ENCODE measurements at regions not wholly inside any gene's neighbourhood (a gene's known extent, or its start where the extent isn't known, plus 50 kb on each side); places are given as distances from the start of the nearest gene placed in this dataset.

- Histone ChIP-seq H3K36me3 (ENCODE audit: insufficient read depth, low read length) (no peaks in the 10 kb centered on the region), H2AFZ (ENCODE audit: low read depth, low read length) (no peak overlapping the region), H3K4me2 (ENCODE audit: low read length) (no peak overlapping the region), H3K27me3 (ENCODE audit: insufficient read depth, low read length) (no peaks in the 10 kb centered on the region), H3K9ac (ENCODE audit: low read length) (no peak overlapping the region), H3K9me3 (ENCODE audit: insufficient read depth, low read depth, low read length) (no peaks in the 10 kb centered on the region), H3K4me1 (ENCODE audit: insufficient read depth, low read length) (no peaks in the 10 kb centered on the region), H3K27ac (ENCODE audit: low read depth, low read length) (no peak overlapping the region), H3K79me2 (ENCODE audit: insufficient read depth, low read length) (no peaks in the 10 kb centered on the region), H4K20me1 (ENCODE audit: insufficient read depth, low read length) (no peaks in the 10 kb centered on the region), H3K4me3 (ENCODE audit: insufficient read depth, low read depth, low read length) (no peak overlapping the region)
- DNase-seq (ENCODE audit: low read depth), result no peak
- Mint-ChIP-seq H3K36me3 (ENCODE audit: low read depth, unreplicated experiment) (no peaks in the 10 kb centered on the region), H3K4me1 (ENCODE audit: low read depth, unreplicated experiment) (peaks cover 2% of the 10 kb centered on the region), H3K27ac (ENCODE audit: unreplicated experiment) (no peak overlapping the region), H3K27me3 (ENCODE audit: low read depth, unreplicated experiment) (no peaks in the 10 kb centered on the region), H3K9me3 (ENCODE audit: unreplicated experiment) (no peaks in the 10 kb centered on the region), H3K4me3 (ENCODE audit: unreplicated experiment) (no peak overlapping the region)
- no peak for FAIRE-seq
- TF ChIP-seq CTCF (IDR thresholded peaks at IDR 0.05; ENCODE audit: insufficient read depth, low read depth, low read length) (no peak), EZH2 (IDR thresholded peaks at IDR 0.05; ENCODE audit: insufficient read depth, low read length) (no peak)
These were observed 166.9 kb upstream of the EPHA7 start for GRCh38 chr6:93586306-93586705.

- H3K4me2 ChIP-seq (ENCODE audit: low read length), result no peak overlapping the region
- H4K20me1 ChIP-seq (ENCODE audit: insufficient read depth, low read length), result no peaks in the 10 kb centered on the region
- no peak overlapping the region for H2AFZ ChIP-seq (ENCODE audit: low read depth, low read length)
- H3K9me3 ChIP-seq (ENCODE audit: insufficient read depth, low read depth, low read length), result no peaks in the 10 kb centered on the region
- H3K36me3 ChIP-seq (ENCODE audit: insufficient read depth, low read length), result no peaks in the 10 kb centered on the region
- Mint-ChIP-seq H3K36me3 (ENCODE audit: low read depth, unreplicated experiment) (no peaks in the 10 kb centered on the region), H3K9me3 (ENCODE audit: unreplicated experiment) (no peaks in the 10 kb centered on the region), H3K4me1 (ENCODE audit: low read depth, unreplicated experiment) (peaks cover 2% of the 10 kb centered on the region), H3K4me3 (ENCODE audit: unreplicated experiment) (no peak overlapping the region), H3K27ac (ENCODE audit: unreplicated experiment) (no peak overlapping the region), H3K27me3 (ENCODE audit: low read depth, unreplicated experiment) (no peaks in the 10 kb centered on the region)
- no peak for DNase-seq (ENCODE audit: low read depth)
- no peak overlapping the region for H3K4me3 ChIP-seq (ENCODE audit: insufficient read depth, low read depth, low read length)
- TF ChIP-seq EZH2 (IDR thresholded peaks at IDR 0.05; ENCODE audit: insufficient read depth, low read length) (no peak), CTCF (IDR thresholded peaks at IDR 0.05; ENCODE audit: insufficient read depth, low read depth, low read length) (no peak)
- FAIRE-seq, result no peak
- no peaks in the 10 kb centered on the region for H3K79me2 ChIP-seq (ENCODE audit: insufficient read depth, low read length)
- H3K27ac ChIP-seq (ENCODE audit: low read depth, low read length), result no peak overlapping the region
- no peak overlapping the region for H3K9ac ChIP-seq (ENCODE audit: low read length)
- no peaks in the 10 kb centered on the region for H3K27me3 ChIP-seq (ENCODE audit: insufficient read depth, low read length)
- H3K4me1 ChIP-seq (ENCODE audit: insufficient read depth, low read length), result no peaks in the 10 kb centered on the region
These were observed 164.9 kb upstream of the EPHA7 start for GRCh38 chr6:93584300-93584699.

GRCh38 chr6:93581371-93581770 is 162.0 kb upstream of the EPHA7 start:
- TF ChIP-seq EZH2 (IDR thresholded peaks at IDR 0.05; ENCODE audit: insufficient read depth, low read length) (no peak), CTCF (IDR thresholded peaks at IDR 0.05; ENCODE audit: insufficient read depth, low read depth, low read length) (no peak)
- H3K9me3 Mint-ChIP-seq (ENCODE audit: unreplicated experiment), result no peaks in the 10 kb centered on the region
- H2AFZ ChIP-seq (ENCODE audit: low read depth, low read length), result no peak overlapping the region
- no peak overlapping the region for H3K4me3 Mint-ChIP-seq (ENCODE audit: unreplicated experiment)
- no peak overlapping the region for H3K4me3 ChIP-seq (ENCODE audit: insufficient read depth, low read depth, low read length)
- H3K36me3 ChIP-seq (ENCODE audit: insufficient read depth, low read length), result no peaks in the 10 kb centered on the region
- H3K9ac ChIP-seq (ENCODE audit: low read length), result no peak overlapping the region
- H4K20me1 ChIP-seq (ENCODE audit: insufficient read depth, low read length), result no peaks in the 10 kb centered on the region
- H3K4me2 ChIP-seq (ENCODE audit: low read length), result no peak overlapping the region
- H3K27me3 ChIP-seq (ENCODE audit: insufficient read depth, low read length), result no peaks in the 10 kb centered on the region
- H3K27ac Mint-ChIP-seq (ENCODE audit: unreplicated experiment), result no peak overlapping the region
- no peak overlapping the region for H3K27ac ChIP-seq (ENCODE audit: low read depth, low read length)
- H3K27me3 Mint-ChIP-seq (ENCODE audit: low read depth, unreplicated experiment), result no peaks in the 10 kb centered on the region
- H3K9me3 ChIP-seq (ENCODE audit: insufficient read depth, low read depth, low read length), result no peaks in the 10 kb centered on the region
- no peaks in the 10 kb centered on the region for H3K79me2 ChIP-seq (ENCODE audit: insufficient read depth, low read length)
- DNase-seq (ENCODE audit: low read depth), result no peak
- no peaks in the 10 kb centered on the region for H3K4me1 ChIP-seq (ENCODE audit: insufficient read depth, low read length)
- H3K36me3 Mint-ChIP-seq (ENCODE audit: low read depth, unreplicated experiment), result no peaks in the 10 kb centered on the region
- no peak for FAIRE-seq
- peaks cover 2% of the 10 kb centered on the region for H3K4me1 Mint-ChIP-seq (ENCODE audit: low read depth, unreplicated experiment)

All from astrocyte (in vitro differentiated cells and primary cell).